HEK293 (cell line): ENCODE measurements at regions not wholly inside any gene's neighbourhood (a gene's known extent, or its start where the extent isn't known, plus 50 kb on each side); places are given as distances from the start of the nearest gene placed in this dataset.

Experiments
- CTCF ChIA-PET: fragments of 350-600 bp; formaldehyde crosslinking; extraction: SDS; loops from one replicate; lab custom pipeline; 2021; ENCODE audit warnings: antibody characterized with exemption; lab: Yijun Ruan, JAX
- POLR2A ChIA-PET: fragments of 300-600 bp; formaldehyde crosslinking; extraction: SDS; loops from one replicate; lab custom pipeline; 2020; ENCODE audit warnings: antibody characterized with exemption, inconsistent platforms; lab: Yijun Ruan, JAX
- H3K27ac ChIP-seq: fragments of 200-500 bp; sonication (Bioruptor generic); 2 replicates; pipeline ENCODE4 v1.5.1; 2014; ENCODE audit warnings: low read depth, low read length, control low read depth, inconsistent platforms; ENCODE audit errors: extremely low read depth
- H3K36me3 ChIP-seq, 2 experiments: fragments of 200-500 bp in 1 of 2; sonication (Bioruptor generic) in 1 of 2; 1 replicate in 1 of 2; 2 replicates in 1 of 2; pipeline ENCODE4 v1.5.1; 2014 to 2017; ENCODE audit warnings: inconsistent platforms in 2 of 2, low read length in 2 of 2; ENCODE audit not compliant: control insufficient read depth in 2 of 2, insufficient read depth in 1 of 2
- H3K4me1 ChIP-seq: fragments of 200-500 bp; sonication (Bioruptor generic); 2 replicates; pipeline ENCODE4 v1.5.1; 2014; ENCODE audit warnings: mild to moderate bottlenecking, low read length, inconsistent platforms; ENCODE audit not compliant: control insufficient read depth, insufficient read depth
- H3K4me3 ChIP-seq: 2 replicates; pipeline ENCODE4 v1.5.1; 2011; ENCODE audit warnings: low read depth, mild to moderate bottlenecking, control low read depth, low read length, moderate library complexity
- H3K9me3 ChIP-seq: fragments of 200-500 bp; sonication (Bioruptor generic); 2 replicates; pipeline ENCODE4 v1.5.1; 2014; ENCODE audit warnings: low read depth, low read length, inconsistent platforms; ENCODE audit not compliant: control insufficient read depth, insufficient read depth
- KLF7 ChIP-seq: fragments of 450-650 bp; formaldehyde crosslinking; IDR thresholded peaks from 2 replicates; pipeline ENCODE4 v1.5.1; 2016; ENCODE audit warnings: missing biosample characterization, missing genetic modification characterization, borderline replicate concordance
- KLF8 ChIP-seq: fragments of 450-650 bp; formaldehyde crosslinking; IDR thresholded peaks from 2 replicates; pipeline ENCODE4 v1.5.1; 2016; ENCODE audit warnings: missing biosample characterization, missing genetic modification characterization
- ZFP3 ChIP-seq: fragments of 450-650 bp; formaldehyde crosslinking; IDR thresholded peaks from 2 replicates; pipeline ENCODE4 v1.5.1; 2016; ENCODE audit warnings: low read depth, missing biosample characterization, missing genetic modification characterization
- ZNF114 ChIP-seq: fragments of 450-650 bp; formaldehyde crosslinking; IDR thresholded peaks from 2 replicates; pipeline ENCODE4 v1.5.0; 2017; ENCODE audit warnings: missing biosample characterization, missing genetic modification characterization
- ZNF311 ChIP-seq: fragments of 450-650 bp; formaldehyde crosslinking; IDR thresholded peaks from 2 replicates; pipeline ENCODE4 v1.5.1; 2017; ENCODE audit warnings: missing biosample characterization, missing genetic modification characterization, borderline replicate concordance
- ZNF350 ChIP-seq: fragments of 450-650 bp; formaldehyde crosslinking; IDR thresholded peaks from 2 replicates; pipeline ENCODE4 v1.5.0; 2017; ENCODE audit warnings: missing biosample characterization, mild to moderate bottlenecking, missing genetic modification characterization
- ZNF391 ChIP-seq: fragments of 450-650 bp; formaldehyde crosslinking; IDR thresholded peaks from 2 replicates; pipeline ENCODE4 v1.5.1; 2016; ENCODE audit warnings: low read depth, missing biosample characterization, missing genetic modification characterization, borderline replicate concordance
- ZNF555 ChIP-seq: fragments of 450-650 bp; formaldehyde crosslinking; conservative IDR thresholded peaks from 2 replicates; pipeline ENCODE4 v1.5.1; 2017; ENCODE audit warnings: missing biosample characterization, mild to moderate bottlenecking, missing genetic modification characterization, inconsistent platforms
- ZNF785 ChIP-seq: fragments of 450-650 bp; formaldehyde crosslinking; IDR thresholded peaks from 2 replicates; pipeline ENCODE4 v1.5.1; 2016; ENCODE audit warnings: missing biosample characterization, missing genetic modification characterization
- TF ChIP-seq, protein P1 (sequence below): fragments of 450-650 bp; formaldehyde crosslinking; IDR thresholded peaks from 2 replicates; pipeline ENCODE4 v1.5.1; 2016; ENCODE audit warnings: missing biosample characterization, missing genetic modification characterization
- TF ChIP-seq, protein P2 (sequence below): fragments of 450-650 bp; formaldehyde crosslinking; IDR thresholded peaks from 2 replicates; pipeline ENCODE4 v1.5.1; 2016; ENCODE audit warnings: missing biosample characterization, missing genetic modification characterization
- TF ChIP-seq, protein P3 (sequence below): fragments of 450-650 bp; formaldehyde crosslinking; IDR thresholded peaks from 2 replicates; pipeline ENCODE4 v1.5.1; 2016; ENCODE audit warnings: missing biosample characterization, missing genetic modification characterization
- TF ChIP-seq, protein P4 (sequence below): fragments of 450-650 bp; formaldehyde crosslinking; IDR thresholded peaks from 2 replicates; pipeline ENCODE4 v1.5.1; 2017; ENCODE audit warnings: missing biosample characterization, missing genetic modification characterization

DNA sequence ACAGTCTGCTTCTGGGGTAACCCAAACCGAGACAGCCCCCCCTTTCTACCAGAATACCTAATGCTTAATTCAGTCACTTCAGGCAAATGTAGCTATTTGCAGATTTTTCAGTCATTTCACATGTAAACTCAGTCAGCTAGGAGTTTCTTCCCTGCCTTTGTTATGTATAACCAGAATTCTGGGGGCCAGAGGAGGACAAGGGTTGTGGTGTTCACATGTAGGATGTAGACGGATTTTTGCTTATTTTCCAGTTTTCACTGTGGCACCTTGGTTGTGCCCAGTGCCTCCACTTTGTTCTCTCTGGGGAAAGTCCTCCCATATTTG, 51.1 kb downstream of the PROKR2 start:
- H3K36me3 ChIP-seq: no peaks in the 10 kb centered on the region
- H3K4me1 ChIP-seq: no peaks in the 10 kb centered on the region
- ChIA-PET POLR2A (no interaction called here), CTCF (interaction anchor here (0.6 to 1.0 kb wide), 2 partner anchors 43 to 328 kb away, joined by 5 to 6 read pairs; no protein-coding TSS in a partner anchor)
- H3K4me3 ChIP-seq: no peak overlapping the region
- H3K9me3 ChIP-seq: no peaks in the 10 kb centered on the region
- TF ChIP-seq, protein P1, sequence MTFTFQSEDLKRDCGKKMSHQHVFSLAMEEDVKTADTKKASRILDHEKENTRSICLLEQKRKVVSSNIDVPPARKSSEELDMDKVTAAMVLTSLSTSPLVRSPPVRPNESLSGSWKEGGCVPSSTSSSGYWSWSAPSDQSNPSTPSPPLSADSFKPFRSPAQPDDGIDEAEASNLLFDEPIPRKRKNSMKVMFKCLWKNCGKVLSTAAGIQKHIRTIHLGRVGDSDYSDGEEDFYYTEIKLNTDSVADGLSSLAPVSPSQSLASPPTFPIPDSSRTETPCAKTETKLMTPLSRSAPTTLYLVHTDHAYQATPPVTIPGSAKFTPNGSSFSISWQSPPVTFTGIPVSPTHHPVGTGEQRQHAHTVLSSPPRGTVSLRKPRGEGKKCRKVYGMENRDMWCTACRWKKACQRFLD (tag by site-specific recombination): no peak
- TF ChIP-seq ZNF114 (tag by site-specific recombination): no peak
- TF ChIP-seq, protein P2, sequence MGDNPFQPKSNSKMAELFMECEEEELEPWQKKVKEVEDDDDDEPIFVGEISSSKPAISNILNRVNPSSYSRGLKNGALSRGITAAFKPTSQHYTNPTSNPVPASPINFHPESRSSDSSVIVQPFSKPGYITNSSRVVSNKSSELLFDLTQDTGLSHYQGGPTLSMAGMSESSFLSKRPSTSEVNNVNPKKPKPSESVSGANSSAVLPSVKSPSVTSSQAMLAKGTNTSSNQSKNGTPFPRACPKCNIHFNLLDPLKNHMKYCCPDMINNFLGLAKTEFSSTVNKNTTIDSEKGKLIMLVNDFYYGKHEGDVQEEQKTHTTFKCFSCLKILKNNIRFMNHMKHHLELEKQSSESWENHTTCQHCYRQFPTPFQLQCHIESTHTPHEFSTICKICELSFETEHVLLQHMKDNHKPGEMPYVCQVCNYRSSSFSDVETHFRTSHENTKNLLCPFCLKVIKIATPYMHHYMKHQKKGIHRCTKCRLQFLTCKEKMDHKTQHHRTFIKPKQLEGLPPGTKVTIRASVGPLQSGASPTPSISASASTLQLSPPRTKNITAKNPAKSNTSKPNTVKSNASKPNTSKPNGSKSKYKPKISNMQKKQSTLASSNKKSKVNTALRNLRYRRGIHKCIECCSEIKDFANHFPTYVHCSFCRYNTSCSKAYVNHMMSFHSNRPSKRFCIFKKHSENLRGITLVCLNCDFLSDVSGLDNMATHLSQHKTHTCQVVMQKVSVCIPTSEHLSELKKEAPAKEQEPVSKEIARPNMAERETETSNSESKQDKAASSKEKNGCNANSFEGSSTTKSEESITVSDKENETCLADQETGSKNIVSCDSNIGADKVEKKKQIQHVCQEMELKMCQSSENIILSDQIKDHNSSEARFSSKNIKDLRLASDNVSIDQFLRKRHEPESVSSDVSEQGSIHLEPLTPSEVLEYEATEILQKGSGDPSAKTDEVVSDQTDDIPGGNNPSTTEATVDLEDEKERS (tag by site-specific recombination): no peak
- TF ChIP-seq KLF7: no peak
- no peak for TF ChIP-seq ZNF350 (tag by site-specific recombination)
- TF ChIP-seq, protein P3, sequence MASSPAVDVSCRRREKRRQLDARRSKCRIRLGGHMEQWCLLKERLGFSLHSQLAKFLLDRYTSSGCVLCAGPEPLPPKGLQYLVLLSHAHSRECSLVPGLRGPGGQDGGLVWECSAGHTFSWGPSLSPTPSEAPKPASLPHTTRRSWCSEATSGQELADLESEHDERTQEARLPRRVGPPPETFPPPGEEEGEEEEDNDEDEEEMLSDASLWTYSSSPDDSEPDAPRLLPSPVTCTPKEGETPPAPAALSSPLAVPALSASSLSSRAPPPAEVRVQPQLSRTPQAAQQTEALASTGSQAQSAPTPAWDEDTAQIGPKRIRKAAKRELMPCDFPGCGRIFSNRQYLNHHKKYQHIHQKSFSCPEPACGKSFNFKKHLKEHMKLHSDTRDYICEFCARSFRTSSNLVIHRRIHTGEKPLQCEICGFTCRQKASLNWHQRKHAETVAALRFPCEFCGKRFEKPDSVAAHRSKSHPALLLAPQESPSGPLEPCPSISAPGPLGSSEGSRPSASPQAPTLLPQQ (tag by site-specific recombination): no peak
- TF ChIP-seq, protein P4, sequence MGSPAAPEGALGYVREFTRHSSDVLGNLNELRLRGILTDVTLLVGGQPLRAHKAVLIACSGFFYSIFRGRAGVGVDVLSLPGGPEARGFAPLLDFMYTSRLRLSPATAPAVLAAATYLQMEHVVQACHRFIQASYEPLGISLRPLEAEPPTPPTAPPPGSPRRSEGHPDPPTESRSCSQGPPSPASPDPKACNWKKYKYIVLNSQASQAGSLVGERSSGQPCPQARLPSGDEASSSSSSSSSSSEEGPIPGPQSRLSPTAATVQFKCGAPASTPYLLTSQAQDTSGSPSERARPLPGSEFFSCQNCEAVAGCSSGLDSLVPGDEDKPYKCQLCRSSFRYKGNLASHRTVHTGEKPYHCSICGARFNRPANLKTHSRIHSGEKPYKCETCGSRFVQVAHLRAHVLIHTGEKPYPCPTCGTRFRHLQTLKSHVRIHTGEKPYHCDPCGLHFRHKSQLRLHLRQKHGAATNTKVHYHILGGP (tag by site-specific recombination): no peak
- no peak overlapping the region for H3K27ac ChIP-seq

DNA sequence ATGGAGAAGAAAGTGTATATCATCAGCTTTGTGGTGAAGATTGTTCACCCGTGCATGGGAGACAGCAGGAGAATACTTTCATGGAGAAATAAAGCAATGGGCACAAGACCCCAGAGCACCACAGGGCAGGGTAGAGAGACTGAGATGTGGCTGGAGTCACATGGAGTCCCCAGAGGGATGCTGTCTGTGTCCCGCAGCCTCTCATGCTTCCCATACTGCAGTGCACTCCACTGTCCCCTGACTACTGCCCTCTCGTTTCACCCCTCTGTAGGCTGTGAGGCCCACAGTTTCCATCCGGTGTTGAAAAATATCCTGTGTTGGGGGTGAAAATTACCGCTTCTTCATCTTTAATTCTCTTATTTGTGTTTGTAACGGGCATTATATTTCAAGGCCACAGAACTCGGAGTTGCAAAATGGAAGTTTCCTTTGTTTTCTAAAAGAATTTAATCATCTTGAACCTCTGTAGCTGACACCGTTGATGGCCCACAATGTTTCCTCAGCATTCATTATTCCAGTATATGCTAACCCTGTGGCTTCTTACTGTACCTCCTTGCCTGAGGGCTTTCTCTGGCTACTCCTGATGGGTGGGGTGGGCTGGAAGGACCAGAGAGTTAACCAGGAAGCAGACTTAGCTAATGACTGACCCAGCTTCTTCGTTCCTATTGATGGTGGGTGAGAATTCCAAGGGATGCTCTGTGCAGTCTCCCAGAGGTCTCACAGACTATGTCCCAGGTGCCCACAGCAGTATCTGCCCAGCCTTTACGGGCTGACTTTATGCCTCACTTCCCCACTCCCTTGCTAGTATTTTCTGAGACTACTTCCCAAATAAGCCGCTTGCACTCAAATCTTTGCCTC, 51.7 kb downstream of the PROKR2 start:
- TF ChIP-seq ZFP3 (tag by site-specific recombination) (no peak), ZNF391 (tag by site-specific recombination) (no peak), KLF8 (tag by site-specific recombination) (no peak), ZNF555 (tag by site-specific recombination) (no peak), ZNF311 (tag by site-specific recombination) (no peak), ZNF350 (tag by site-specific recombination) (no peak), ZNF785 (no peak)
- TF ChIP-seq, protein P4 (tag by site-specific recombination): no peak
- TF ChIP-seq, all 188 proteins: peak for 0
- H3K36me3 ChIP-seq: no peaks in the 10 kb centered on the region
- H3K4me3 ChIP-seq: no peak overlapping the region
- no peaks in the 10 kb centered on the region for H3K4me1 ChIP-seq
- ChIA-PET CTCF (interaction anchor here (0.7 to 1.0 kb wide), 2 partner anchors 11 to 42 kb away, joined by 4 to 6 read pairs; no protein-coding TSS in a partner anchor), POLR2A (no interaction called here)
- H3K27ac ChIP-seq: no peak overlapping the region
- no peaks in the 10 kb centered on the region for H3K9me3 ChIP-seq
